ENCODE measurements at regions not wholly inside any gene's neighbourhood (a gene's known extent, or its start where the extent isn't known, plus 50 kb on each side); places are given as distances from the start of the nearest gene placed in this dataset.
"Not testable (repeated sequence)": the region's sequence is repeated elsewhere in the genome, so short reads cannot be mapped to it uniquely, and the experiment has no call there.

DNA sequence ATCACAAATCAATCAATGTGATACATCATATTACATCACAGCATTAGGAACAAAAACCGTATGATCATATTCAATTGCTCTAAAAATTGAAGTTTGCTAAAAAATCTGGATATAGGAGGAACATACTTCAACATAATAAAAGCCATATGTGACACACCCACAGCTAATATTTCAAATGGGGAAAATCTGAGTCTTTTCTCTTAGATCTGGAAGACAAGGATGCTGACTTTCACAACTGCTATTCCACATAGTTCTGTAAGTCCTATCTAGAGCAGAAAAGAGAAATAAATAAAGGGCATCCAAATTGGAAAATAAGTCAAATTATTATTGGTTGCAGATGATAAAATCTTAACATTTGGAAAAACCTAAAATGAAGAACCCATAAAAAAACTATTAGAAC is 256.8 kb upstream of the SGO1 start:
- Histone ChIP-seq H3K36me3 (ENCODE audit: control insufficient read depth, insufficient read depth, low read length) (no peaks in the 10 kb centered on the region), H3K79me2 (ENCODE audit: control insufficient read depth, insufficient read depth, low read length) (no peaks in the 10 kb centered on the region), H3K4me3 (replicated peaks in 1 of 4; ENCODE audit: control extremely low read depth in 1 of 4, insufficient read depth in 1 of 4, low read depth in 3 of 4, low read length in 4 of 4) (no peak overlapping the region), H2AFZ (ENCODE audit: low read length) (no peak overlapping the region), H3K4me1 (ENCODE audit: control insufficient read depth, extremely low read depth, insufficient read depth, low read length) (no peaks in the 10 kb centered on the region), H3K9ac (ENCODE audit: insufficient read depth, low read length) (no peak overlapping the region), H3K4me2 (ENCODE audit: extremely low read depth, insufficient read depth, low read length) (no peak overlapping the region), H3K27ac (ENCODE audit: insufficient read depth, low read length) (no peak overlapping the region), H3K27me3 (ENCODE audit: control insufficient read depth, insufficient read depth, low read length) (no peaks in the 10 kb centered on the region), H3K9me3 (ENCODE audit: control insufficient read depth, insufficient read depth, low read depth, low read length) (no peaks in the 10 kb centered on the region), H4K20me1 (ENCODE audit: control insufficient read depth, extremely low read depth, insufficient read depth, low read length) (no peaks in the 10 kb centered on the region)
- no peak for DNase-seq (ENCODE audit: low read depth in 2 of 2)
- TF ChIP-seq, protein P1, sequence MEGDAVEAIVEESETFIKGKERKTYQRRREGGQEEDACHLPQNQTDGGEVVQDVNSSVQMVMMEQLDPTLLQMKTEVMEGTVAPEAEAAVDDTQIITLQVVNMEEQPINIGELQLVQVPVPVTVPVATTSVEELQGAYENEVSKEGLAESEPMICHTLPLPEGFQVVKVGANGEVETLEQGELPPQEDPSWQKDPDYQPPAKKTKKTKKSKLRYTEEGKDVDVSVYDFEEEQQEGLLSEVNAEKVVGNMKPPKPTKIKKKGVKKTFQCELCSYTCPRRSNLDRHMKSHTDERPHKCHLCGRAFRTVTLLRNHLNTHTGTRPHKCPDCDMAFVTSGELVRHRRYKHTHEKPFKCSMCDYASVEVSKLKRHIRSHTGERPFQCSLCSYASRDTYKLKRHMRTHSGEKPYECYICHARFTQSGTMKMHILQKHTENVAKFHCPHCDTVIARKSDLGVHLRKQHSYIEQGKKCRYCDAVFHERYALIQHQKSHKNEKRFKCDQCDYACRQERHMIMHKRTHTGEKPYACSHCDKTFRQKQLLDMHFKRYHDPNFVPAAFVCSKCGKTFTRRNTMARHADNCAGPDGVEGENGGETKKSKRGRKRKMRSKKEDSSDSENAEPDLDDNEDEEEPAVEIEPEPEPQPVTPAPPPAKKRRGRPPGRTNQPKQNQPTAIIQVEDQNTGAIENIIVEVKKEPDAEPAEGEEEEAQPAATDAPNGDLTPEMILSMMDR (conservative IDR thresholded peaks at IDR 0.05 in 1 of 2, IDR thresholded peaks at IDR 0.05 in 1 of 2; ENCODE audit: low read depth in 1 of 2, low read length in 2 of 2) = no peak
- TF ChIP-seq EZH2 (IDR thresholded peaks at IDR 0.05; ENCODE audit: low read length, missing control alignments) = no peak

DNA sequence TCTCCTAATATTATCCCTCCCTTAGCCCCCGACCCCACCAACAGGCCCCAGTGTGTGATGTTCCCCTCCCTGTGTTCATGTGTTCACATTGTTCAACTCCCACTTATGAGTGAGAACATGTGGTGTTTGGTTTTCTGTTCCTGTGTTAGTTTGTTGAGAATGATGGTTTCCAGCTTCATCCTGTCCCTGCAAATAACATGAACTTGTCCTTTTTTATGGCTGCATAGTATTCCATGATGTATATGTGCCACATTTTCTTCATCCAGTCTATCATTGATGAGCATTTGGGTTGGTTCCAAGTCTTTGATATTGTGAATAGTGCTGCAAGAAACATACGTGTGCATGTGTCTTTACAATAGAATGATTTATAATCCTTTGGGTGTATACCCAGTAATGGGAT is 241.3 kb upstream of the SGO1 start:
- DNase-seq (ENCODE audit: low read depth in 2 of 2); H3K4me1 ChIP-seq (ENCODE audit: control insufficient read depth, extremely low read depth, insufficient read depth, low read length); H3K4me3 ChIP-seq (replicated peaks in 1 of 4; ENCODE audit: control extremely low read depth in 1 of 4, insufficient read depth in 1 of 4, low read depth in 3 of 4, low read length in 4 of 4); H3K79me2 ChIP-seq (ENCODE audit: control insufficient read depth, insufficient read depth, low read length); H3K4me2 ChIP-seq (ENCODE audit: extremely low read depth, insufficient read depth, low read length); H2AFZ ChIP-seq (ENCODE audit: low read length); H3K27ac ChIP-seq (ENCODE audit: insufficient read depth, low read length); H3K9me3 ChIP-seq (ENCODE audit: control insufficient read depth, insufficient read depth, low read depth, low read length); H4K20me1 ChIP-seq (ENCODE audit: control insufficient read depth, extremely low read depth, insufficient read depth, low read length); H3K27me3 ChIP-seq (ENCODE audit: control insufficient read depth, insufficient read depth, low read length); H3K9ac ChIP-seq (ENCODE audit: insufficient read depth, low read length); H3K36me3 ChIP-seq (ENCODE audit: control insufficient read depth, insufficient read depth, low read length): not testable (repeated sequence)

DNA sequence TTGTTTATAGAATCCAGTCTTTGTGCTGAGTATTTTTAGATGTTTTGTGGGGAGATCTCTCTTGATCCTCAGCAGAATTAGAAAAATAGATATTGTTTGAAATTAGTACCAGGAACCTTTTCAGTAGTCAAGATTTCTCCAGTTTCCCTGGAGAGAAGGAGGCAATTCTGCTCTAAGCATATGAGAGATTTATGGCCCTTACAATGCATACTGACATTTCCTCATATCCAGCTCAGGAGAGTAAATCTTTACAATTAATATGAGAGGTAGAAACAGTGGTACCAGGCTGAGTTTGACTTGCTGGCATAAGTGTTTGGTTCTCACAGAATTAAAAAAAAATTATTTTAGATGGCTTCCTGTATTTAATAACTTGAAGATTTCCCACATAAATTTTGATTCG is 239.1 kb upstream of the SGO1 start:
- H3K9ac ChIP-seq (ENCODE audit: insufficient read depth, low read length) = no peak overlapping the region
- H3K36me3 ChIP-seq (ENCODE audit: control insufficient read depth, insufficient read depth, low read length) = no peaks in the 10 kb centered on the region
- H3K27ac ChIP-seq (ENCODE audit: insufficient read depth, low read length) = no peak overlapping the region
- no peak overlapping the region for H2AFZ ChIP-seq (ENCODE audit: low read length)
- no peak overlapping the region for H3K4me3 ChIP-seq (replicated peaks in 1 of 4; ENCODE audit: control extremely low read depth in 1 of 4, insufficient read depth in 1 of 4, low read depth in 3 of 4, low read length in 4 of 4)
- H4K20me1 ChIP-seq (ENCODE audit: control insufficient read depth, extremely low read depth, insufficient read depth, low read length) = no peaks in the 10 kb centered on the region
- H3K79me2 ChIP-seq (ENCODE audit: control insufficient read depth, insufficient read depth, low read length) = no peaks in the 10 kb centered on the region
- H3K4me1 ChIP-seq (ENCODE audit: control insufficient read depth, extremely low read depth, insufficient read depth, low read length) = no peaks in the 10 kb centered on the region
- TF ChIP-seq, protein P1 (conservative IDR thresholded peaks at IDR 0.05 in 1 of 2, IDR thresholded peaks at IDR 0.05 in 1 of 2; ENCODE audit: low read depth in 1 of 2, low read length in 2 of 2) = no peak
- no peak for TF ChIP-seq EZH2 (IDR thresholded peaks at IDR 0.05; ENCODE audit: low read length, missing control alignments)
- no peaks in the 10 kb centered on the region for H3K9me3 ChIP-seq (ENCODE audit: control insufficient read depth, insufficient read depth, low read depth, low read length)
- no peaks in the 10 kb centered on the region for H3K27me3 ChIP-seq (ENCODE audit: control insufficient read depth, insufficient read depth, low read length)
- no peak for DNase-seq (ENCODE audit: low read depth in 2 of 2)
- no peak overlapping the region for H3K4me2 ChIP-seq (ENCODE audit: extremely low read depth, insufficient read depth, low read length)

DNA sequence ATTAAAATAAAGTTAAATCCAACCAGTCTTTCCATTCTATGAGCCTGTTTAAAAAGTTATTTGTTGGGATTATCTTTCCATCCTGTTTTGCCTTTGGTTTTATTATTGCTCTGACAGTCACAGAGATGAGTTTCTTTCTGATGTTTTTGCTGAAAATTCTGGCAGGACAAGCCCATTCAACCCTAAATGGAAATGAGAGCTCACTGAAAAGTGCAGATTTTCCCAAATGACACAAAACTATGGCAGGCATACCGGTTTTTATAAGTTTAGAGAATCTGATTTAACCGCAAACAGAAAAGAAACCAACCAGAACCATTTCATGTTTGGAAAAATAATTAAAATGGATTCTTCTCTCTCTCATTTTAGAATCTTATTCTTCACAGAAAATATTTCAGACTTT is 238.1 kb upstream of the SGO1 start:
- Histone ChIP-seq H3K4me3 (replicated peaks in 1 of 4; ENCODE audit: control extremely low read depth in 1 of 4, insufficient read depth in 1 of 4, low read depth in 3 of 4, low read length in 4 of 4) (no peak overlapping the region), H3K9ac (ENCODE audit: insufficient read depth, low read length) (no peak overlapping the region), H3K79me2 (ENCODE audit: control insufficient read depth, insufficient read depth, low read length) (no peaks in the 10 kb centered on the region), H3K4me2 (ENCODE audit: extremely low read depth, insufficient read depth, low read length) (no peak overlapping the region), H3K9me3 (ENCODE audit: control insufficient read depth, insufficient read depth, low read depth, low read length) (no peaks in the 10 kb centered on the region), H3K4me1 (ENCODE audit: control insufficient read depth, extremely low read depth, insufficient read depth, low read length) (no peaks in the 10 kb centered on the region), H3K27me3 (ENCODE audit: control insufficient read depth, insufficient read depth, low read length) (no peaks in the 10 kb centered on the region), H2AFZ (ENCODE audit: low read length) (no peak overlapping the region), H4K20me1 (ENCODE audit: control insufficient read depth, extremely low read depth, insufficient read depth, low read length) (no peaks in the 10 kb centered on the region), H3K27ac (ENCODE audit: insufficient read depth, low read length) (no peak overlapping the region), H3K36me3 (ENCODE audit: control insufficient read depth, insufficient read depth, low read length) (no peaks in the 10 kb centered on the region)
- no peak for DNase-seq (ENCODE audit: low read depth in 2 of 2)
- TF ChIP-seq, protein P1 (conservative IDR thresholded peaks at IDR 0.05 in 1 of 2, IDR thresholded peaks at IDR 0.05 in 1 of 2; ENCODE audit: low read depth in 1 of 2, low read length in 2 of 2) = no peak
- TF ChIP-seq EZH2 (IDR thresholded peaks at IDR 0.05; ENCODE audit: low read length, missing control alignments) = no peak

All from fibroblast of lung (primary cell).